SW 1271 (cell line): ENCODE measurements at regions not wholly inside any gene's neighbourhood (a gene's known extent, or its start where the extent isn't known, plus 50 kb on each side); places are given as distances from the start of the nearest gene placed in this dataset.

ENCODE experiments used
- DNase-seq, 2 experiments: peaks; one replicate each; lab custom pipeline; 2025; lab: John Stamatoyannopoulos, UW

- DNase-seq: no peak
Measured at GRCh38 chr21:16538936-16539440, 809.2 kb downstream of the USP25 start.

GRCh38 chr21:16540966-16541727 lies 811.4 kb downstream of the USP25 start:
- DNase-seq: no peak

GRCh38 chr21:16550118-16550517 lies 820.3 kb downstream of the USP25 start:
- no peak for DNase-seq

DNA sequence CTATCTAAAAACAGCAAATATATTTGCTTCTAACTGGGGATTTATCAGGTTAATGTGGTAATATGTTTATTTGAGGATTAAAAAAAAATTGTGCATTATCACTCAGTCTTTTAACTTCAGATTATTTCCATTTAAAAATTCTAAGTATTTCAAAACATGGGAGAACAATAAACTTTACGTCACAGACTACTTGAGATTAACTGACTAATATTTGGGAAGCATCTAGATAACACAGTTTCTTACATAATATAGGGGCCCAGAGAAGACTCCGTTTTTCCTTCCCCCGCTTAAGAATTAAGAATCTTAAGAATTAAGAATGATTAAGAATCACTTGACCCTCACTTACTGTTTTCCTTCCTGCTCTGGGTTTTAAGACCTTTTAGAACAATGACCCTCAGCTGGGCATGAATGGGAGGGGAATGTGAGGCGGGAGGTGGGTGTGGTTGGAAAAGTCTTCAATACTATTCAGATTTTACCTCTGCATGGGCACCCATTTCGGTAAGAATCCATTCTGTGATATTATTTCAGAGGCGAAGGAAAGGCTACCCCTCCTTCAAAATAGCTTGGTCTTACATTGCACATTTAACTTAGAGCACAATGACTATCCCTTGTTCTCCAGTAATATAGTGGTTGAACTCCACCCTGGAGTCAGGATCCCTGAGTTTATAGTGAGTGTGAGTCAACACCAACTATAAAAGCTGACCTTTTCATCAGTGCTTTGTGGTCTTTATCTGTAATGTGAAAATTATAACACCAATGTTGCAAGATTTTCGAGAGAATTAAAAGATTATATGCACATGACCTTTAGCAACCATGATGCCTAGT lies 821.3 kb downstream of the USP25 start:
- DNase-seq: no peak

DNA sequence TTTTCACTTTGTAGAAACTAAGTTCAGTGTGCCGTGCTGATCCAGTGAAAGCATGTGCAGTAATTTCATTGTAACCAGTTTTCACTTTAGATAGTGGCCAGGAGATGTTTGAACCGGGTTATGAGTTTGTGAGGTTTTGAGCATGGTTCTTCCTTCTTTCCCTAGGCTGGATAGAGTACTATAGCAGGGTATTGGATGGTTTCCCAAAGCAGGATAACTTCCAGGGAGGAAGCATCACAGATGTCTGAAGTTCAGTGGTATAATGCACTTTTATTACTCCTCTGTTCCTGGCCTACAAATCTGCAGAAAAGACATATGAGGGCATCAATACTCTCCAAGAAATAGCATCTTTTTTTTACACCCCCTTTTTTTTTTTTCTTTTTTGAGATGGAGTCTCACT lies 823.1 kb downstream of the USP25 start:
- DNase-seq: no peak

DNA sequence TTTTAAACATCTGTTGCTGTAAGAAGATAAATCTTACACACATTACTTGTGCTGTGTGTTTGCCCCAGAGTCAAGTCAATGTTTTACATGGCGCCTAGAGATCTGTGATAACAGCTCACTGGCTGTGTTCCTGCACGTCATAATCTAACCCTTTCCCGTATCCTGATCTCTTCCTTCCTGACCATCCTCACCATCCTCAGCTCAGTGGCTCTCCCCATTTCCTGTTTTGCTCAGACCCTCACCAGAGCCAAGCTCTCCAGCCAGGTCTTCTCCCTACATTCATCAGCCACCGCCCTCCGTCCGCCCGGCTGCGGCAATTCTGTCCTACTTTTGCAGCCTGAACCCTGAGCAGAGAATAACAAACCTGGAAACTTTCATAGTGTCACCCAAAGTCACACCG lies 824.7 kb downstream of the USP25 start:
- no peak for DNase-seq

DNA sequence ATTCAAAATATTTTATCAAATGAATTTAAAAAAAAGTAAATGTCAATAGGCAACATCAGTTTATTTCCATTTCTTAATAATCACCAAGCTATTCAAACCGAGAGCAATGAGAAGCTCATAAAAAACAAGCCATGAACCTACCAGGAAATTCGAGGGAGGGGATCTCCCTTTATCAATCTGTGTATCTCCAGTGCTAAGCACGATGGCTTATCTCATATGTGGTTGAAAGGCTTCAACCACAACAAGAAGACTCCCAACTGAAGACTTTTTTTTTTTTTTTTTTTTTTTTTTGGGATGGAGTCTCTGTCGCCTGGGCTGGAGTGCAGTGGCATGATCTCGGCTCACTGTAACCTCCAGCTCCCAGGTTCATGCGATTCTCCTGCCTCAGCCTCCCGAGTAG lies 833.3 kb downstream of the USP25 start:
- DNase-seq: no peak

GRCh38 chr21:16563795-16564194 lies 834.0 kb downstream of the USP25 start:
- peak; percentile 6 to 49 for DNase-seq

DNA sequence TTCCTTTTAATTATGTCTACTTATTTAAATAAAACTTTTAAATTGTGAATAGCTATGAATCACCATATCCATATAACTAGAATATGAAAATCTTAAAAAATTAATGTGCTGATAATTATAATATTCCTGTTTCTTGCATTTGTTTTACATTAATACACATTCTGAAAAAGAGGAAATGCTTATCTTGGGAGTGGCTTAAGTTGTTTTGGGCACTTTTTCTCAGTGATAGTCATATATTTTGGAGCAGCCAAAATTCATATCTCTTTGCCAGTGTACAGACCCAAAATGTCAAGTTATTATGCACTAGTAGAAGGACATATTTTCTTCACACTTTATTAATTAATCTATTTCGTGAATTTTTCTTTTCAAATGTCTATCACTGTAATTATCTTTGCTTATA lies 838.5 kb downstream of the USP25 start:
- DNase-seq: no peak

GRCh38 chr21:16568661-16569060 lies 838.9 kb downstream of the USP25 start:
- DNase-seq: no peak

- no peak for DNase-seq
Measured at GRCh38 chr21:16569679-16570078, 839.9 kb downstream of the USP25 start.

DNA sequence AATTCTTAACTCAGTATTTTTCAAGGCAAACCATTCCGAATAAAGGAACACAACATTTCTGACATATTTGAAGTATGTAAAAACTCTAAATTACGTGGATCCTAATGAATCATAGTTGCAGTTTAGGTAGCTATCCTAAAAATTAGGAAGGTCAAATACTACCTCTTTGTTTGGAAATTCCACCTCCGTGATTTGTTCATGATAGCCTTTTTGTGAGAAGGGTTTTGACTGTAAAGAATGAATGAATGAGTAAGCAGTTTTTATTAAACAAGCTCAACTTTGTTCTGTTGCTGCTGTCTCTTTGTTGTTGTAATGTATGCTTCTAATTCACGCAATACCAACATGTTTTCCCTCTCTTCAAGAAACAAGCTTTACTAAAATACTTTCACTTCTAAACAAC lies 840.4 kb downstream of the USP25 start:
- no peak for DNase-seq

DNA sequence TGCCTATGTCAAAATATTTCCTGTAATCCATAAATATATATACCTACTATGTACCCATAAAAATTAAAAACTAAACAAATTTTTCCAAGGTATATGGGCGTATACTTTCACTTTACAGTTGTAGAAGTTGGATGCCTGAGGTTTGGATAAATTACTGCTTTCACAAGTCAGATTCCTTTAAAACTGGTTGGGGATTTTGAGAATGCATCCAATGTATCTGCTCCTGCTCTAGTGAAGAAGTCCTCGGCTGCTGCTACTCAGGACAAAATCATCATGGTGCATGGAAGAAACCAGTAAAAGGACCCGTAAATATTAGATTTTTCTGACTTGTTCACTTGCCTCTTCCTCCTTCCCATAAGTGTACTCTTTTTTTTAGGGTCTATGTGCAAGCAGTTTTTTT lies 841.1 kb downstream of the USP25 start:
- DNase-seq: no peak

GRCh38 chr21:16571594-16571993 lies 841.8 kb downstream of the USP25 start:
- no peak for DNase-seq

DNA sequence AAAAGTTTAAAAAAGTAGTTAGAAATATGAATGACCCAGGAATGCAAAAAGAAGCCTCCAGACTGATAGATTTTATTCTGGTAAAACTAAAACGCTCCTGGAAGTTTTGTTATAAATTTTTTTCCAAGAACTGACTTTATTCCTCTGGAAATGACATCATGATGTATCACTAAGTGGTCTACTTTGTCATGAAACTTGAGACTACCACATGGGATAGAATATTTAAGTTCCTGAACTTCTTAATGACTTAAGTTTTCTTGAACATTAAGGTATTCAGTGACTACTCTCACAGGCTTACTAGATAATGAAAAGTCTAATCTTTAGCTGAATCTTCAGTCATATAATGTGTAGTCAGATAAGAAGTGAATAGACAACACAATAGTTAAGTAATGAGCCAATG lies 842.2 kb downstream of the USP25 start:
- DNase-seq: no peak

- DNase-seq: no peak
Measured at GRCh38 chr21:16573578-16573977, 843.8 kb downstream of the USP25 start.

DNA sequence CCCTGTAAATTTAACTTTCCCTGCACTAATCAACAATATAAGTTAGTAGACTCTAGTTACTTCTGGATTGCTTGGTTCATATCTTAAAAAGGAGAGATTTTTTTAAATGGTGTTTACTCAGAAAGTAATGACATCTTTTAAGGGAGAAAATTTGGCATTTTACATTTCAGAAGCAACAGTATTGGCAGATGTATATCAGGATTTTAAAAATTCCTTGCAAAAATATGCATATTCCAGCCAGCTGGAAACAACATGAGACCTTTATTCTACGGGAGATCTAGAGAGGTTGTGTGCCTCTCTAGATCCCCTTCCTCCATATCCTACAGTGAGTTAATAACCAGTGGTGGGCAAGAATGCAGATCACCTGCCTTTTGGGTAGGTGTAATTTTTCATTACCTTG lies 848.2 kb downstream of the USP25 start:
- DNase-seq: no peak

GRCh38 chr21:16578912-16579311 lies 849.1 kb downstream of the USP25 start:
- no peak for DNase-seq

- no peak for DNase-seq
Measured at GRCh38 chr21:16579538-16579937, 849.8 kb downstream of the USP25 start.

DNA sequence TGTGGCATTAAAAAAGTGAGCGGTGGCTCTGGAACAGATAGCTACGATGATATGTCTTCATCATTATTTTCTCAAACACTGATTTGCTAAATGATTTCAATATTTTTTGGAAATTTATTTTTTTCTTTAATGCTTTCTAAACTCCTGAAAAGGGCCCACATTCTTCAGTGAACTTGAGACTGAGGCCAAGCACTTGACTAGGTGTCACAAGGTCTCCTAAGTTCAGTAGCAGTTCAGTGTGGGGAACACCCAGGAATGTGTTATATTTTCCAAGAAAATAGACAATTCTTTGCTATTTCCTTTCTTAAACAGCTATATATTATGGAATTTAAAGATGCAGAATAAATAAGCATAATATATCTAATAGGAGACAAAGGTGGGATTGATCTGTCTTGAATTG lies 850.9 kb downstream of the USP25 start:
- DNase-seq: no peak

GRCh38 chr21:16583556-16583955 lies 853.8 kb downstream of the USP25 start:
- DNase-seq: no peak

DNA sequence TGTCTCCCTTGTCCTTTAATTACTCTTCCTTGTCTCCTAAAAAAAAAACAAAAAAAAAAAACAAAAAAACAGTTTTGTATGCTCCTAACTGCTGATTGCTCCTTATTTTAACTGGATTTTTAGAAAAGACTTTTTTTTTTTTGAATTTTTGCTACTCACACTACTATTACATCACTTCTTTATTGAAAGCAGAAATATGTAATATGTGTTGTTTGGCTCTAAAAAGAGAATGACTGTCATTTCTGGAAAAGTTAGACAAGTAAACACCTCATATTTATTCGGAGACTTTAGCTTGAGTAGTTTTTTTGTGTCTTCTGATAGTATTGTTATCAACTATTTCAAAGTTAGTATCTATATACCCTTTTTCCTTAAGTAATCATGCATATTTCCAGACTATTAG lies 855.0 kb downstream of the USP25 start:
- DNase-seq: no peak

- DNase-seq: no peak
Measured at GRCh38 chr21:16585896-16586295, 856.1 kb downstream of the USP25 start.
